ENCODE measurements at regions not wholly inside any gene's neighbourhood (a gene's known extent, or its start where the extent isn't known, plus 50 kb on each side); places are given as distances from the start of the nearest gene placed in this dataset.

DNA sequence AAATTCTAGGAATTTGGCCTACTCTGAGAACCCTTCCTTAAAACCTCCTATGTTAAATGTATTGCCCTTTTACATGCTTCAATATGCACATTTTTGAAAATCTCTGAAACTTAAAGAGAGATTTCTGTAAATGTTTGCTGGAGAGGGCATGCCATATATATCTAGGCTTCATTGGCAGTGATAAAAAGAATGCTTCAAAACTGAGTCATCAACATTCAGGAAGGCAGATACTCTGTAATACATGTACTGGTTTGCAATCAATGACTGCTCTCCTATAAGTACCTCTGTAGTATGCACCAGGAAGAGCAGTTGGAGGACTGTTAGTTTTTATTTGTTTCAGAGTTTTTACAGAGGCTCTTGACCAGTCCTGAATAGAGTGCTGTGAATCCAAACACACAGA, 739.9 kb downstream of the SLC16A7 start:
- DNase-seq (ENCODE audit: low read depth, low spot score): no peak

DNA sequence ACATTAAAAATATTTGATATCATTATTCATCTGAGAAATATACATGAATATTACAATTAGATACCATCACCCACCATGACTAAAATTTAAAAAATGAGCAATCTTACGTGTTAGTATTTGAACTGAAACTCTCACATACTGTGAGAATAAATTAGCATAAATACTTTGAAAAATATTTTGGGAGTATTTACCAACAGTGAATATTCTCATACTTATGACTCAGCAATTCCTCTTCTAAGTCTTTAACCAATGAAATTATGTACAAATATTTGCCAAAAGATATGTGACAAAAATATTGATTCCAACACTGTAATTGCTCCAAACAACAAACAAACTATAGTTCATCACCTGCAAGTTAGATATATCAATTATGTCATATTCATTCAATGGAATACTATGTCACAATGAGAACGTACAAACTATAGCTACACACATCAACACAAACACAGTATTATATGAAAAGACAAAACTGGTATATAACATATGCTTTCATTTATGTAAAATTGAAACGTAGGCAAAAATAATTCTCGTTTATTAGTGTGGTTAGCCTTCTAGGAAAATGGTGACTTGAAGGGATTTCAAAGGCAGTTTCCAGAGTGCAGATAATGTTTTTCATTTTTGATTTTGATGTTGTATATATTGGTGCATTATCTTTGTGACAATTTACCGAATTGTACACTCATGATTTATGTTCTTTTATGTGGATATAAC, 742.2 kb downstream of the SLC16A7 start:
- no peak for DNase-seq (ENCODE audit: low read depth, low spot score)

DNA sequence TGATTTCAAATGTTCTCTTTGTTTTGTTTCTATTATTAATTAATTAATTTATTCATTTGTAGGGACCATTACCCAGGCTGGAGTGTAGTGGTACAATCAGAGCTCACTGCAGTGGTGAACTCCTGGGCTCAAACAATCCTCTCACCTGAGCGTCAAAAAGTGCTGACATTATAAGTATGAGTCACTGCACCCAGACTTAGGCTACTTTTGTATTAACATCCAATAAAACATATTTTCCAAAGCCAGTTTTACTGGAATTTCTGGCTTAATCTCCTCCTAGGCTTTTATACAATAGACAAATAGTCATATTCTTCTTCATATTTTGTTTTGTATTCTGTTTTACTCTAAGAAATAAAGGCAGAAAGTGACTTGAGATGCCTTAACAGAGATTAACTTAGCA, 749.6 kb downstream of the SLC16A7 start:
- no peak for DNase-seq (ENCODE audit: low read depth, low spot score)

DNA sequence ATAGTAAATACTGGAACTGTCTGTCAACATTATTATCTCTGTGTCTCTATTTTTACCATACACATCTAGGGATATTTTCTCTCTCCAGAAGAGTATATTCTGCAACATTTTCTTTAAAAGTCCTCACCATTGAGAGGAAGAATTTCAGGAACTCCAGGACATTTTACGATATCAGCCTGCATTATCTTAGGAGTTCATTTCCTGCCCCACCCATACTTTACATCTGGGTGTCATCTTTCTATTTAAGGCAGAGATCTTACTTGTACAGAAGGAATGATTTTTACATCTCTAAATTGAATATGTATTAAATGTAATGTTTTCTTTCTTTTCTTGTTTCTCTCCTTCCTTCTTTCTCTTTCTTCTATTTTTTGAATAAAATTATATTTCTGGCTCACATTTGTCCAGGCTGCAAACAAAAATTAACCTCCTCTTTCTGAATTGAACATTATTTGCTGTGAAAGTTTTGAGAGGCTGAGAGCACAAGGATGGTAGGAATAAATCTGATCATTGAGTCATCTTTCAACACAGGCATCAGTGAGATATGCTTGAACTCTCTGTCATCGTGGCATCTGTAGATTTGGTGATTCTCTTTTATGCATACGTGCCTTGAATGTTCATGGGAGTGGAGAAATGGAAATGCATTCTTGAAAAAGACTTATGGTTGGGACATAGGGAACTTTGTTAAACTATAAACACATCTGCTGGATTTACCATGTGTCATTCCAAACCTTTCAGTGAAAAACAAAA, 753.6 kb downstream of the SLC16A7 start:
- DNase-seq (ENCODE audit: low read depth, low spot score): no peak

DNA sequence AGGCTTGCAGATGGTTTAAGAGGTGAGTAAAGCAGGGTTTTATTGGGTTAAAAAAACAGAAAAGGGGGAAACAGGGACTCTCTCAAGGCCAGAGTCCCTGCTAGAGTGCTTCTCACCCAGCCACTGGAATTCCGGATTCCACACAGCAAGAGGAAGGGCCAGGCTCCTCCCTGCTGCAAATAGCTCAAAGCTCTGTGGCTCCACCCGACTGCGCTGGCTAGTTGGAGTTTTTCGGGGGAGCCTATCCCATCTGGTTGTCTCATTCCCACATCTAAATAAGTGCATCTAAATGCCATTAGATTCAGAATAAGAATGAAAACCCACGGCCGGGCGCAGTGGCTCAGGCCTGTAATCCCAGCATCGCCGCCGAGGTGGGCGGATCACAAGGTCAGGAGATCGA, 791.5 kb downstream of the SLC16A7 start:
- no peak for DNase-seq (ENCODE audit: low read depth, low spot score)

- DNase-seq (ENCODE audit: low read depth, low spot score): no peak
These were observed 795.2 kb downstream of the SLC16A7 start for GRCh38 chr12:60391051-60391450.

- DNase-seq (ENCODE audit: low read depth, low spot score): no peak
These were observed 796.0 kb downstream of the SLC16A7 start for GRCh38 chr12:60391791-60392190.

DNA sequence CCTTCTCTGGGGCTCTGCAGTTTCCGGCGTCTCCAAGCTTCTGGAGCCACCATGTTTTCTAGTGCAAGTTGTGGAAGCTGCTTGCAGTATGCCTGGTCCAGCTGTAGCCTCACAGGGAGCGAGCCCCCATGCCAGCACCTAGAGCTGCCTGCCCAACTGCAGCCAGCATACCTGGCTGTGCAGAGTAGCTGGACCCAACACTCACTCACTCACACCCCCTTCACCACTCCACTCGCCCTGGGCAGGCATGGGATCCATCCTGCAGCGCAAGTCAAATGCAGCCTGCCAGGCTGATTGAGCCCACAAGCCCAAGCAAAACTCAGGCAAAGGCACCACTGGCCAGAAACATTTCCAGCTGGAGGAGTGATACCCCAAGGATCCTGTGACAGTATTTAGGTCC, 797.3 kb downstream of the SLC16A7 start:
- DNase-seq (ENCODE audit: low read depth, low spot score): no peak

DNA sequence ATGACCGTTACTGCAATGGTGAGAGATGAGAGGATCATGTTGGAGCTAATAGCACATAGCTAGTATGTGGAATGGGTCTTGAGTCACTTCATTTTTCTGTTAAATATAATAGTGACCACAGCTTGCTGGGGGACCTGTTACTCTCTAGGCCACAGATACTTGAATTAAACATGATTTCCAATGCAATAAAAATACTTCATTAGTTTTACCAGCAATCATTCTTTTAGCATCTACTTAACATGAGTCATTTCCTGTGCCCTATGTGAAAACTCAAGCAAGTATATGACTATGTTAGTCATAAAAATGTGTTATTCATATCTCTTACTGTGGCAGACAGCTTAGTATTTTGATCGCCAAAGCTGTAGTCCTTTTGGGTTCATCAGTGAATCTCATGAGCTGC, 798.8 kb downstream of the SLC16A7 start:
- no peak for DNase-seq (ENCODE audit: low read depth, low spot score)

DNA sequence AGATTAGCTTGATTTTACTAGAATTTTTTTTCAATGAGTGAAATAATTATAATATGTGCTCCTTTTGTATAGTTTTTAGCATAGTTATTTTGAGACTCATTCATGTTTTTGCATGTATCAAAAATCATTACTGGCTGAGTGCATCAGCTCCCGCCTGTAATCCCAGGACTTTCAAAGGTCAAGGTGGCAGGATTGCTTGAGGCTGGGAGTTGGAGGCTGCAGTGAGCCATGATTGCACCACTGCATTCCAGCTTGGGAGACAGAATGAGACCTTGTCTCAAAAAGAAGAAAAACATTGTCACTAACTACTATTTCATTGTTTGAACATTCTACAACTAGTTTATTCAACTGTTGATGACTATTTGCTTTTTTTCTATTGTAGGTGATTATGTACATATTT, 802.7 kb downstream of the SLC16A7 start:
- no peak for DNase-seq (ENCODE audit: low read depth, low spot score)

DNA sequence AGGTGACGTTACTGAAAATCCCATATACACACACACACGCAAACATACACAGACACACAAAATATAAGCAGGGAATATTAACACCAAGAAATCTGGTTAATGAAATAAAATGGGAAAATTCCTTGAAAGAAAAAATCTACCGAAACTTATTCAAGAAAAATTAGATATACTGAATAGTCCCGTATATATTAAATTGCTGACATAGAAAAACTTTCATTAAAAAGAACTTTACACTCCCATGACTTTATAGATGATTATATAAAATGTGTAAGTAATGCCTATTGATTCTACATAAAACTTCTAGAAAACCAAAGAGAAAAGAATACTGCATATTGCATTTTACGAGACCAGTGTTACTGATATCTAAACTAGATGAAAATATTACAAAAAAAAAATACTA, 803.2 kb downstream of the SLC16A7 start:
- no peak for DNase-seq (ENCODE audit: low read depth, low spot score)

GRCh38 chr12:60402996-60403395, 807.2 kb downstream of the SLC16A7 start:
- no peak for DNase-seq (ENCODE audit: low read depth, low spot score)

DNA sequence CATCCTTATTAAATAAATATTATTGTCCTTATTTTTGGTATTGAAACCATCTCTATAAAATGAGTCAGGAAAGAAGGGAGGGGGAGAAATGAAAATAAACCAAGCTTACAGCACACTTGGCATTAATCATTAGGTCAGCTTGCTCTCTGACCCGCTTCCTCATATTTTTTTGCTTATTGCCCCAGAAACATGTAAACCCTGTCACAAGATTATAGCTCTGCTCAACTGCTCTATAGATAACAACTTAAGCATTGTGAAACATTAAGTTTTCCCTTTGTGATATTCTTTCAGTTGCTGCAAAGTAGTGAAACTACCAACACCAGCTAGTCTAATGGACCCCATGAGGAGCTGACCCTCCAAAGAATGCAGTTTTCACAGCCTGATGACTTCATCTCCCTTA, 819.5 kb downstream of the SLC16A7 start:
- DNase-seq (ENCODE audit: low read depth, low spot score): no peak

DNA sequence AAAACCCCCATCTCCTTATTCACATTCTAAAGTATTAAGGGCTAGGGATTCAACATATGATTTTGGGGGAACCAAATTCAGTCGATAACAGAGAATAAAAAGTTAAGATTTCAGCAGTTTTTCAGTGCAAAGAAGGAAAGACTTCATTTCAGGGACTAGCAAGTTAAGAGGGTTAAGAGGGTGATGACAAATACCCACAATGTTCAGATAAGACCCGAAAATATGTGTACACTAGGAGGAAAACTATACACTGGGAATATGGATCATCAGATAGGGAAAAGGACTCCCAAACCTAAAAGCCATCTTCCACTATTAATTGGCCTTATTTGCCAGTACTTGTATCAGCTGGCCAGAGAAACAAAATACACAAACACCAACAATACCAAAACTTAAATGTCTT, 824.2 kb downstream of the SLC16A7 start:
- no peak for DNase-seq (ENCODE audit: low read depth, low spot score)

DNA sequence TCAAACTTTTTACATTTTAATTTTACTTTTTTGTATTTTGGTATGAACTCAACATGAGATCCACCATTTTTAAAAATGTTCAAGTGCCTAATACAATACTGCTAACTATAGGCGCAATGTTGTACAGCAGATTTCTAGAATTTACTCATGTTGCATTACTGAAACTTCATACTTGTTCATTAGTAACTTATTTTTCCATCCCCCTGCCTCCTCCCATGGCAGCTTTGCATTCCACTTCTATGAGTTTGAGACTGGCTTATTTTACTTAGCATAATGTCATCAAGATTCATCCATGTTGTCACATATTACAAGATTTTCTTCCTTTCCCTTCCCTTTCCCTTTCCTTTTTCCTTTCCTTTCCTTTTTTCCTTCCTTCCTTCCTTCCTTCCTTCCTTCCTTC, 825.9 kb downstream of the SLC16A7 start:
- DNase-seq (ENCODE audit: low read depth, low spot score): no peak

DNA sequence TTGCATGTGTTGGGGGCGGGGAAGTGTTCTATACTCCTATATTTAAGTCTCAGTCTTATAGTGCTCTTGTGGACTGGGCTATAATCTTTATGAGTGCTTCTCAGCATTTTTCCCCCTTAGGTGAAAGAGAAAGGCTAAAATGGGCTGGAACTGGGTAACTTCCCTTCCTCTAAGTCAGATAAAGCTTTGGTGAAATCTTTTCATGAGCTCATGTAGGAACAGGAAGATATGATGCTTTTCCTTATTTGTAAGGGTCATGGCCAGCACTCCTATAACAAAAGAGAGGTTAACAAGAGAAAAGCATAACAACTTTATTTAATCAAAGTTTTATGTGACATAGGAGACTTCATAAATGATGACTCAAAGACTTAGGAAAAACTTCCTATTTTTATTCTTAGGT, 841.5 kb downstream of the SLC16A7 start:
- DNase-seq (ENCODE audit: low read depth, low spot score): no peak

GRCh38 chr12:60441577-60441976, 845.7 kb downstream of the SLC16A7 start:
- DNase-seq (ENCODE audit: low read depth, low spot score): no peak

- no peak for DNase-seq (ENCODE audit: low read depth, low spot score)
These were observed 855.6 kb downstream of the SLC16A7 start for GRCh38 chr12:60451457-60451856.

DNA sequence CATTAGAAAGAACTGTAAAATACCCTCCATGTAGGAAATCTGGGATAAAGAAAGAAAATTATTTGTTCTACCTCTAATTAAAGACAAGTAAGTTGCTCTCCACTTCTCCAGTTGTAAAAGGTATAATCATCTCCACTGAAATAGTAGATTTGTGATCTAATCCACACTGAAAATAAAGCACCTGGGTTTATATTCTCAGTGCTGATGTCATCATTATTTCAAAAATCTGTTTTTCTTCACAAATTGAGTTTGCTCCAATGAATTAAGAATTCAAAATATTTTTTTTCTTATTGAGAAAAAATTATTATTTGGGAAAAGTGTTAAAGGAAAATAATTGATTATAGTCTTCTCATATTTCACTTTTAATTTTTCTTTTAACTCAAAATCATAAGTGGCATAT, 869.2 kb downstream of the SLC16A7 start:
- DNase-seq (ENCODE audit: low read depth, low spot score): no peak

- DNase-seq (ENCODE audit: low read depth, low spot score): no peak
These were observed 872.7 kb downstream of the SLC16A7 start for GRCh38 chr12:60468546-60468945.

- DNase-seq (ENCODE audit: low read depth, low spot score): no peak
These were observed 880.0 kb downstream of the SLC16A7 start for GRCh38 chr12:60475825-60476224.

DNA sequence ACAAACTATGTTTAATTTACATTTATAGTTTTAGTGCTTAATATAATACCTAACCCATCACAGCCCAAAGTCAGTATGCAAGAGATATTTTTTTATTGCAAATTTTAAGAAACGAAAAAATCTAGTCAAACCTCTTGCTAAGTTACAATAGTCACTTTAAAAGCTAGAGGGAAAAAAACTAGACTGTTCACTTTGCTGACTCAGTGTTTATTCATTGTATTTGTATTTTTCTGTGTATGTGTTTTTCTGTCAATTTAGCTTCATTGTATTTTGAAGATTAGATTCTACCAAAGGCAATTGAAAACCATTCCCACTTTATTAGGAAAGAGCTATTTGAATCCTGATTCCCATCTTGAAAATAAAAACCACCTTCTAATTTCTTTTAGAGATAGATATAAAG, 891.5 kb downstream of the SLC16A7 start:
- DNase-seq (ENCODE audit: low read depth, low spot score): no peak

DNA sequence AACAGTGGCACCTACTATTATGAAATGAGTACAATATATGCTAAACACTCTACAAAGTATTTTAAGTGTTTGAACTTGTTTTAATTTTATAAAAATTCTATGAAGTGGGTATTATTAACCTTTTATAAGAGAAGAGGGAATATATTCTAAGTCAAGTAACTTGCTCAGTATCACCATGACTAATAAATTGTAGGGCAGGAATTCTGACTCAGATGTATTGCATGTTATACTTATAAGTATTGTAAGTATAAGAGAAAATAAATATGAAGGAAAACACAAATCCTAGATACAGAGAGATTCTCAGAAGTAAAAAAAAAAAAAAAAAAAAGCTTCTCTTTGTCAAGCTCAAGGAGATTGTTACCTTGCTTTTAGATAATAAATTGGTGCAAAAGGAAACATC, 893.2 kb downstream of the SLC16A7 start:
- DNase-seq (ENCODE audit: low read depth, low spot score): no peak
